ENCODE measurements at regions not wholly inside any gene's neighbourhood (a gene's known extent, or its start where the extent isn't known, plus 50 kb on each side); places are given as distances from the start of the nearest gene placed in this dataset.

DNA sequence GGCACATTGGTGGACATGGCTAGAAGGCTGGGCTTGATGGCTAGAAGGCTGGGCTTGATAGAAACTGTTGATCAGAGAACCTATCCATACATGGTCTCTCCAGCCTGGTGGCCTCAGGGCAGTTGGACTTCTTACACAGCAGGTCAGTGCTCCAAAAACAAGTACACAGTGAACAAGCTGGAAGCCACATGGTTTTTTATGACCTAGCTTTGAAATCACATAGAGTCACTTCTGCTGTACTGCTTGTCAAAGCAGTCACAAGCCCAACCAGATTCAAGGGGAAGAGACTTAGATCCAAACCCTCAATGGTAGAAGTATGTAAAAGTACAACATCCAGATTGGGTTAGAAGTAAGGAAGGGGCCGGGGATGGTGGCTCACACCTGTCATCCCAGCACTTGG, 89.4 kb upstream of the HES1 start:
- no peak for TF ChIP-seq POLR2A (IDR thresholded peaks at IDR 0.05)
- TF ChIP-seq, protein P1, sequence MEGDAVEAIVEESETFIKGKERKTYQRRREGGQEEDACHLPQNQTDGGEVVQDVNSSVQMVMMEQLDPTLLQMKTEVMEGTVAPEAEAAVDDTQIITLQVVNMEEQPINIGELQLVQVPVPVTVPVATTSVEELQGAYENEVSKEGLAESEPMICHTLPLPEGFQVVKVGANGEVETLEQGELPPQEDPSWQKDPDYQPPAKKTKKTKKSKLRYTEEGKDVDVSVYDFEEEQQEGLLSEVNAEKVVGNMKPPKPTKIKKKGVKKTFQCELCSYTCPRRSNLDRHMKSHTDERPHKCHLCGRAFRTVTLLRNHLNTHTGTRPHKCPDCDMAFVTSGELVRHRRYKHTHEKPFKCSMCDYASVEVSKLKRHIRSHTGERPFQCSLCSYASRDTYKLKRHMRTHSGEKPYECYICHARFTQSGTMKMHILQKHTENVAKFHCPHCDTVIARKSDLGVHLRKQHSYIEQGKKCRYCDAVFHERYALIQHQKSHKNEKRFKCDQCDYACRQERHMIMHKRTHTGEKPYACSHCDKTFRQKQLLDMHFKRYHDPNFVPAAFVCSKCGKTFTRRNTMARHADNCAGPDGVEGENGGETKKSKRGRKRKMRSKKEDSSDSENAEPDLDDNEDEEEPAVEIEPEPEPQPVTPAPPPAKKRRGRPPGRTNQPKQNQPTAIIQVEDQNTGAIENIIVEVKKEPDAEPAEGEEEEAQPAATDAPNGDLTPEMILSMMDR (IDR thresholded peaks at IDR 0.05), result no peak

Data from esophagus squamous epithelium (tissue), 4 donors.